Left ventricle myocardium superior (tissue), 1 donor: ENCODE measurements at regions not wholly inside any gene's neighbourhood (a gene's known extent, or its start where the extent isn't known, plus 50 kb on each side); places are given as distances from the start of the nearest gene placed in this dataset.

Experiments used
- ATAC-seq: fragments of 200-7000 bp; cut with Tn5 transposase; one replicate; pipeline ENCODE4 v1.9.1; 2020; ENCODE audit warnings: mild to moderate bottlenecking, moderate library complexity
- DNase-seq: peaks from one replicate; pipeline ENCODE4 v3.0.0-alpha.2; 2020
- intact Hi-C: fragments of 100-400 bp; cut with micrococcal nuclease; formaldehyde crosslinking; loops from one replicate; pipeline ENCODE4 v1.11.0; 2022
- donor health status: DM: no; HTN: yes; CAD: no; lungs with severe emphysema.

- ATAC-seq (peak; percentile 41), DNase-seq (no peak)
- intact Hi-C loops, result no loop called here
These were observed 119.1 kb downstream of the AQP4 start for GRCh38 chr18:26746398-26746797.

GRCh38 chr18:26745288-26746181 lies 120.0 kb downstream of the AQP4 start:
- DNase-seq (no peak), ATAC-seq (no peak)
- intact Hi-C loops, result no loop called here

- no peak for ATAC-seq
- intact Hi-C loops, result no loop called here
- DNase-seq, result no peak
These were observed 123.7 kb downstream of the AQP4 start for GRCh38 chr18:26741758-26742157.

- intact Hi-C loops, result no loop called here
- DNase-seq (no peak), ATAC-seq (no peak)
These were observed 124.5 kb downstream of the AQP4 start for GRCh38 chr18:26741048-26741447.

GRCh38 chr18:26740396-26740795 lies 125.1 kb downstream of the AQP4 start:
- ATAC-seq (no peak), DNase-seq (no peak)
- intact Hi-C loops, result no loop called here

- intact Hi-C loops, result no loop called here
- ATAC-seq (no peak), DNase-seq (no peak)
These were observed 126.8 kb downstream of the AQP4 start for GRCh38 chr18:26738706-26739105.

GRCh38 chr18:26736301-26736700 lies 129.2 kb downstream of the AQP4 start:
- no peak for DNase-seq
- intact Hi-C loops, result no loop called here
- ATAC-seq, result no peak

- ATAC-seq, result no peak
- intact Hi-C loops, result no loop called here
These were observed 130.7 kb downstream of the AQP4 start for GRCh38 chr18:26734760-26735159.

GRCh38 chr18:26729449-26729848 lies 136.1 kb downstream of the AQP4 start:
- intact Hi-C loops, result no loop called here
- DNase-seq (no peak), ATAC-seq (no peak)

More at GRCh38 chr18:26734760-26735159, 130.7 kb downstream of the AQP4 start:
- DNase-seq, result no peak

- DNase-seq (no peak), ATAC-seq (no peak)
- intact Hi-C loops, result no loop called here
These were observed 136.5 kb downstream of the AQP4 start for GRCh38 chr18:26729008-26729407.

- DNase-seq, result no peak
- intact Hi-C loops, result no loop called here
- no peak for ATAC-seq
These were observed 141.5 kb downstream of the AQP4 start for GRCh38 chr18:26723981-26724380.

GRCh38 chr18:26722565-26722931 lies 143.0 kb downstream of the AQP4 start:
- intact Hi-C loops, result no loop called here
- no peak for ATAC-seq
- no peak for DNase-seq

GRCh38 chr18:26721854-26722564 lies 143.5 kb downstream of the AQP4 start:
- DNase-seq, result no peak
- intact Hi-C loops, result no loop called here
- ATAC-seq, result no peak

GRCh38 chr18:26719896-26720295 lies 145.6 kb downstream of the AQP4 start:
- intact Hi-C loops, result no loop called here
- ATAC-seq (no peak), DNase-seq (no peak)

GRCh38 chr18:26717123-26717719 lies 148.3 kb downstream of the AQP4 start:
- ATAC-seq (no peak), DNase-seq (no peak)
- intact Hi-C loops, result no loop called here

GRCh38 chr18:26714739-26715138 lies 150.8 kb downstream of the AQP4 start:
- ATAC-seq (no peak), DNase-seq (no peak)
- intact Hi-C loops, result no loop called here

- ATAC-seq, result no peak
These were observed 153.8 kb downstream of the AQP4 start for GRCh38 chr18:26711756-26712155.

GRCh38 chr18:26710470-26711096 lies 154.9 kb downstream of the AQP4 start:
- ATAC-seq (no peak), DNase-seq (no peak)
- intact Hi-C loops, result no loop called here

More at GRCh38 chr18:26711756-26712155, 153.8 kb downstream of the AQP4 start:
- no peak for DNase-seq
- intact Hi-C loops, result no loop called here

- intact Hi-C loops, result no loop called here
- ATAC-seq, result no peak
- no peak for DNase-seq
These were observed 155.6 kb downstream of the AQP4 start for GRCh38 chr18:26709897-26710296.
